MM.1S (cell line): ENCODE measurements at regions not wholly inside any gene's neighbourhood (a gene's known extent, or its start where the extent isn't known, plus 50 kb on each side); places are given as distances from the start of the nearest gene placed in this dataset.
"Not testable (repeated sequence)": the region's sequence is repeated elsewhere in the genome, so short reads cannot be mapped to it uniquely, and the experiment has no call there.

Source experiments
- CTCF ChIP-seq: fragments of 300-600 bp; sonication (generic); IDR thresholded peaks from 2 replicates; pipeline ENCODE4 v1.5.1; 2016; ENCODE audit warnings: antibody characterized with exemption, low read length, mixed read lengths
- EZH2 ChIP-seq: fragments of 300-600 bp; sonication (generic); optimal IDR thresholded peaks from 2 replicates; pipeline ENCODE3; 2017; ENCODE audit warnings: low read depth, mild to moderate bottlenecking, antibody characterized with exemption, low read length, mixed read lengths

- TF ChIP-seq CTCF, EZH2: not testable (repeated sequence)
These were observed 71.7 kb downstream of the SPDYE17 start for GRCh38 chr7:76960400-76960986.
